PC-3 (cell line): ENCODE measurements at regions not wholly inside any gene's neighbourhood (a gene's known extent, or its start where the extent isn't known, plus 50 kb on each side); places are given as distances from the start of the nearest gene placed in this dataset.

Source experiments
- EZH2 ChIP-seq: fragments of 300-600 bp; sonication (generic); IDR thresholded peaks from one replicate; pipeline ENCODE4 v1.6.1; 2017; ENCODE audit warnings: antibody characterized with exemption, mild to moderate bottlenecking, low read length; ENCODE audit not compliant: unreplicated experiment
- EZH2phosphoT487 ChIP-seq: fragments of 300-600 bp; sonication (generic); IDR thresholded peaks from 2 replicates; pipeline ENCODE4 v1.6.1; 2018; ENCODE audit warnings: mild to moderate bottlenecking, antibody characterized with exemption, low read length, borderline replicate concordance
- TF ChIP-seq, protein P1 (sequence below): fragments of 300-600 bp; sonication (generic); conservative IDR thresholded peaks from 2 replicates; pipeline ENCODE4 v1.5.1; 2017; ENCODE audit warnings: antibody characterized with exemption, low read depth, mild to moderate bottlenecking, low read length

DNA sequence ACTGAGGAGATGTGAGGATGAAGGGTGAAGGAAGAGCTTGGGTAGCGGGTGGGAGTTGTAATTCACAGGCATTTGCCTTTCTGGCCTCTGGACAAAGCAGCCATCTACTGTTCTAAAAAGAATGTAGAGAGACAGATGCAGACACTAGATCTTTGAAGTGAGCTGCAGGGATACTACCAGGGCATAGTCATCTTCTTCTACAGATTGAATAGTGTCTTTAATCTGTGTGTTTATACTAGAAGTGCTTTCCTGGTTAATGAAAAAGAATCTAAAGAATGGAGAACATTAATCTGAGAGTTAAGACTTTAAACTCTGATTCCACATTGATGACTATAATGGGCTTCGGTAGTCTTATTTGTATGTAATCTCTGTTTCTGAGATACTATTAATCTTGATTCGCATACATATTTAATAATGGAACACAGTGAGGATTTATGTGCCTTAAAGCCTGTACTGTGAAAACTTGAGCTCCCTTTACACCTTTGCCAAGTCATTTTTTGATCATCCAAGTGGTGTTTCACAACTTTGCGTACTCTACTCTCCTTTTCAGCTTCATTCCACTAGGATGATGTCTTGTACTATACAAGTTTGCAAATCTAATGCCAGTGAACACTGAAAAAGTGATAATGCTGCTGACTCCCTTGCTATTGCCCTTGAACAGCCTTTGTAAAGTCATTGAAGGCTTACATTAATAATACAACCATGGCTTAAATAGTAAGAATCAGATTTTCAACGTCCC is 2199.4 kb upstream of the PCDH20 start:
- TF ChIP-seq, protein P1, sequence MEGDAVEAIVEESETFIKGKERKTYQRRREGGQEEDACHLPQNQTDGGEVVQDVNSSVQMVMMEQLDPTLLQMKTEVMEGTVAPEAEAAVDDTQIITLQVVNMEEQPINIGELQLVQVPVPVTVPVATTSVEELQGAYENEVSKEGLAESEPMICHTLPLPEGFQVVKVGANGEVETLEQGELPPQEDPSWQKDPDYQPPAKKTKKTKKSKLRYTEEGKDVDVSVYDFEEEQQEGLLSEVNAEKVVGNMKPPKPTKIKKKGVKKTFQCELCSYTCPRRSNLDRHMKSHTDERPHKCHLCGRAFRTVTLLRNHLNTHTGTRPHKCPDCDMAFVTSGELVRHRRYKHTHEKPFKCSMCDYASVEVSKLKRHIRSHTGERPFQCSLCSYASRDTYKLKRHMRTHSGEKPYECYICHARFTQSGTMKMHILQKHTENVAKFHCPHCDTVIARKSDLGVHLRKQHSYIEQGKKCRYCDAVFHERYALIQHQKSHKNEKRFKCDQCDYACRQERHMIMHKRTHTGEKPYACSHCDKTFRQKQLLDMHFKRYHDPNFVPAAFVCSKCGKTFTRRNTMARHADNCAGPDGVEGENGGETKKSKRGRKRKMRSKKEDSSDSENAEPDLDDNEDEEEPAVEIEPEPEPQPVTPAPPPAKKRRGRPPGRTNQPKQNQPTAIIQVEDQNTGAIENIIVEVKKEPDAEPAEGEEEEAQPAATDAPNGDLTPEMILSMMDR, result no peak
- TF ChIP-seq EZH2 (no peak), EZH2phosphoT487 (no peak)
